ENCODE measurements at regions not wholly inside any gene's neighbourhood (a gene's known extent, or its start where the extent isn't known, plus 50 kb on each side); places are given as distances from the start of the nearest gene placed in this dataset.
A peak's percentile ranks its signal among the peaks of the same experiment; 100 is the strongest.

GRCh38 chr3:117278424-117279190 lies 569.0 kb downstream of the TUSC7 start:
- Histone ChIP-seq H3K9me3 (replicated peaks in 1 of 3) (no peaks in the 10 kb centered on the region), H3K4me3 (no peak overlapping the region), H3K36me3 (replicated peaks in 1 of 2) (no peaks in the 10 kb centered on the region), H3K27me3 (no peaks in the 10 kb centered on the region), H3K4me1 (replicated peaks in 1 of 2) (peaks cover 11 to 22% of the 10 kb centered on the region in 2 donors), H3K27ac (no peak overlapping the region)
- intact Hi-C loops (cut with DNase I): no loop called here
- TF ChIP-seq CTCF (IDR thresholded peaks at IDR 0.05) (no peak), POLR2A (IDR thresholded peaks at IDR 0.05) (no peak)
- DNase-seq: peak; percentile 45 to 82 (median 63)
- WGBS, 4 donors: 20 to 37% (median 27%) methylated on average over 5 of the region's 5 CpGs

GRCh38 chr3:117281371-117281770 lies 571.8 kb downstream of the TUSC7 start:
- H3K27me3 ChIP-seq: no peaks in the 10 kb centered on the region
- WGBS, 4 donors: 90 to 99% (median 95%) methylated on average over 3 of the region's 3 CpGs
- DNase-seq: no peak
- no peak overlapping the region for H3K27ac ChIP-seq
- no peak overlapping the region for H3K4me3 ChIP-seq
- H3K9me3 ChIP-seq (replicated peaks in 1 of 3): no peaks in the 10 kb centered on the region
- H3K36me3 ChIP-seq (replicated peaks in 1 of 2): no peaks in the 10 kb centered on the region
- intact Hi-C loops (cut with DNase I): no loop called here
- H3K4me1 ChIP-seq (replicated peaks in 1 of 2): peaks cover 11 to 27% of the 10 kb centered on the region in 2 donors
- TF ChIP-seq POLR2A (IDR thresholded peaks at IDR 0.05) (no peak), CTCF (IDR thresholded peaks at IDR 0.05) (no peak)

- Histone ChIP-seq H3K4me3 (no peak overlapping the region), H3K27ac (no peak overlapping the region), H3K36me3 (replicated peaks in 1 of 2) (no peaks in the 10 kb centered on the region), H3K4me1 (replicated peaks in 1 of 2) (peaks cover 11 to 27% of the 10 kb centered on the region in 2 donors), H3K27me3 (no peaks in the 10 kb centered on the region), H3K9me3 (replicated peaks in 1 of 3) (no peaks in the 10 kb centered on the region)
- no peak for DNase-seq
- intact Hi-C loops (cut with DNase I): no loop called here
- TF ChIP-seq CTCF (IDR thresholded peaks at IDR 0.05) (no peak), POLR2A (IDR thresholded peaks at IDR 0.05) (no peak)
- 84 to 88% (median 87%) methylated on average over 4 of the region's 4 CpGs for WGBS, 4 donors
Measured at GRCh38 chr3:117282566-117282965, 573.0 kb downstream of the TUSC7 start.

- Histone ChIP-seq H3K36me3 (replicated peaks in 1 of 2) (no peaks in the 10 kb centered on the region), H3K27ac (no peak overlapping the region), H3K4me1 (replicated peaks in 1 of 2) (peaks cover 0 to 6% of the 10 kb centered on the region in 2 donors), H3K27me3 (no peaks in the 10 kb centered on the region), H3K4me3 (no peak overlapping the region), H3K9me3 (replicated peaks in 1 of 3) (no peaks in the 10 kb centered on the region)
- WGBS, 4 donors: 22 to 31% (median 27%) methylated on average over 4 of the region's 4 CpGs
- TF ChIP-seq POLR2A (IDR thresholded peaks at IDR 0.05) (no peak), CTCF (IDR thresholded peaks at IDR 0.05) (no peak)
- intact Hi-C loops (cut with DNase I): no loop called here
- DNase-seq: peak; percentile 27 to 64 (median 45)
Measured at GRCh38 chr3:117285737-117286136, 576.2 kb downstream of the TUSC7 start.

All from adrenal gland (tissue), 9 donors.